ENCODE measurements at regions not wholly inside any gene's neighbourhood (a gene's known extent, or its start where the extent isn't known, plus 50 kb on each side); places are given as distances from the start of the nearest gene placed in this dataset.
A peak's percentile ranks its signal among the peaks of the same experiment; 100 is the strongest.

DNA sequence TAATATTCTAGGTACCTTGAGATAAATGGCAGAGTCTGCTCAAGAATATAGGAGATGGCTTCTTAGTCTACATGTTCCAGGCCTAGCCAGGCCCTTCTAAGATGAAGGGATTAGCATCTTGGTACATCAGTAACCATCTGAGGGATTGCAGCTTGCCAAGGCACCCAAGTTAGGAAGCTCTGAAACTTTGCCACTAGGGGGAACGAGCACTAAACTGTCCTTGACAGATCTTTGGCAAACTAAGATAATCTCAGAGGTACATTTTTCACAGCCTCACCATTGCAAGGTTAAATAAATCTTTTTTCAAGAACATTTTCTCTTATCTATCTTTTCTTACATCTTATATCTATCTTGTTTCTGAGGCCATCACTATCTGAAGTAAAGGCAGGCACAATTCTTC, 351.2 kb downstream of the RAP2B start:
- H3K9me1 ChIP-seq (replicated peaks; ENCODE audit: control insufficient read depth, extremely low read depth, insufficient read depth, low read length), result no peaks in the 10 kb centered on the region
- dilution Hi-C loops (cut with MboI; ENCODE audit: extremely low pct_ligation_motif_present, low sequenced_read_pairs), result no loop called here

DNA sequence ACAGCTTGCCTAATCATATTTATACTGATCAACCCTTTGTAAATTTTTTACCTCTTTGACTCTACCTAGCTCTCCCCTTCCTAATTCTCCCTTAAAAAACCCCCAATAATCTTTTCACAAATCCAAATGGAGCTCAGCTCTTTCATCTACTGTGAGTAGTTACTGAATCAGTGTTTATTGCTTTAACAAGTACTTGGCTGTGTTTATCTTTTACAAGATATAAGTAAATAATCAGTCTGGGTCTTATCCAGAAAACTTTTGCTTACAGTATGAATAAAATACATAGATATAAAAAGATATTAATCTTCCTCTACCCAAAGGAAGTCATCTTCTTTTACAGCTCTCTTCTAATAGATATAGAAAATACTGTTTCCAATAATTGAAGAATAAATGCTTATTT, 366.4 kb downstream of the RAP2B start:
- H4K20me1 ChIP-seq (replicated peaks; ENCODE audit: control insufficient read depth, extremely low read depth, insufficient read depth, low read length), result no peaks in the 10 kb centered on the region
- no peak overlapping the region for H3K27ac ChIP-seq (ENCODE audit: insufficient read depth, low read depth, low read length)
- H3K9me3 ChIP-seq (replicated peaks; ENCODE audit: control insufficient read depth, insufficient read depth, low read length), result no peaks in the 10 kb centered on the region
- intact Hi-C loops (cut with micrococcal nuclease), result no loop called here
- ChIA-PET POLR2A (no interaction called here), CTCF (interaction anchor here (0.9 to 1.4 kb wide), 2 partner anchors 9 to 16 kb away, joined by 3 read pairs; no protein-coding TSS in a partner anchor)
- no peaks in the 10 kb centered on the region for H3K9me1 ChIP-seq (replicated peaks; ENCODE audit: control insufficient read depth, extremely low read depth, insufficient read depth, low read length)
- no TSS peak for BruUV-seq (replicated peaks)
- no peak overlapping the region for H3K9ac ChIP-seq (replicated peaks; ENCODE audit: extremely low read depth, insufficient read depth, low read length)
- DNase-seq (ENCODE audit: low read depth, low spot score) (no peak), FAIRE-seq (no peak)
- no peaks in the 10 kb centered on the region for H3K79me2 ChIP-seq (ENCODE audit: control insufficient read depth, insufficient read depth, low read length)
- dilution Hi-C loops (cut with MboI; ENCODE audit: extremely low pct_ligation_motif_present, low sequenced_read_pairs), result no loop called here
- no peaks in the 10 kb centered on the region for H3K4me1 ChIP-seq (ENCODE audit: control insufficient read depth, extremely low read depth, insufficient read depth, low read length)
- no peak overlapping the region for H3K4me2 ChIP-seq (ENCODE audit: insufficient read depth, low read length)
- H3K27me3 ChIP-seq (ENCODE audit: control insufficient read depth in 2 of 2, insufficient read depth in 2 of 2, low read length in 2 of 2), result peaks cover 0 to 2% of the 10 kb centered on the region in 2 experiments
- no peak overlapping the region for H2AFZ ChIP-seq (ENCODE audit: low read depth, low read length)
- H3K36me3 ChIP-seq (ENCODE audit: control insufficient read depth in 2 of 2, extremely low read depth in 1 of 2, insufficient read depth in 2 of 2, low read length in 2 of 2), result no peaks in the 10 kb centered on the region
- H3K4me3 ChIP-seq (replicated peaks in 1 of 3; ENCODE audit: insufficient read depth in 1 of 3, low read depth in 1 of 3, low read length in 3 of 3), result no peak overlapping the region
- TF ChIP-seq, protein P1, sequence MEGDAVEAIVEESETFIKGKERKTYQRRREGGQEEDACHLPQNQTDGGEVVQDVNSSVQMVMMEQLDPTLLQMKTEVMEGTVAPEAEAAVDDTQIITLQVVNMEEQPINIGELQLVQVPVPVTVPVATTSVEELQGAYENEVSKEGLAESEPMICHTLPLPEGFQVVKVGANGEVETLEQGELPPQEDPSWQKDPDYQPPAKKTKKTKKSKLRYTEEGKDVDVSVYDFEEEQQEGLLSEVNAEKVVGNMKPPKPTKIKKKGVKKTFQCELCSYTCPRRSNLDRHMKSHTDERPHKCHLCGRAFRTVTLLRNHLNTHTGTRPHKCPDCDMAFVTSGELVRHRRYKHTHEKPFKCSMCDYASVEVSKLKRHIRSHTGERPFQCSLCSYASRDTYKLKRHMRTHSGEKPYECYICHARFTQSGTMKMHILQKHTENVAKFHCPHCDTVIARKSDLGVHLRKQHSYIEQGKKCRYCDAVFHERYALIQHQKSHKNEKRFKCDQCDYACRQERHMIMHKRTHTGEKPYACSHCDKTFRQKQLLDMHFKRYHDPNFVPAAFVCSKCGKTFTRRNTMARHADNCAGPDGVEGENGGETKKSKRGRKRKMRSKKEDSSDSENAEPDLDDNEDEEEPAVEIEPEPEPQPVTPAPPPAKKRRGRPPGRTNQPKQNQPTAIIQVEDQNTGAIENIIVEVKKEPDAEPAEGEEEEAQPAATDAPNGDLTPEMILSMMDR (IDR thresholded peaks at IDR 0.05; ENCODE audit: extremely low read depth in 1 of 2, insufficient read depth in 1 of 2, low read depth in 1 of 2, low read length in 2 of 2), result no peak
- no peak for TF ChIP-seq GATA2 (IDR thresholded peaks at IDR 0.05; ENCODE audit: insufficient read depth, insufficient read length, low read depth, low read length)
- TF ChIP-seq MYC (IDR thresholded peaks at IDR 0.05; ENCODE audit: low read depth, low read length), result no peak
- TF ChIP-seq POLR2A (IDR thresholded peaks at IDR 0.05; ENCODE audit: low read depth, low read length), result no peak
- TF ChIP-seq FOS (IDR thresholded peaks at IDR 0.05; ENCODE audit: borderline replicate concordance, insufficient read depth, low read length), result no peak
- no peak for TF ChIP-seq EZH2 (IDR thresholded peaks at IDR 0.05; ENCODE audit: borderline replicate concordance, low read depth, low read length, severe bottlenecking)
- TF ChIP-seq POLR2AphosphoS5 (IDR thresholded peaks at IDR 0.05; ENCODE audit: insufficient read depth, low read depth, low read length), result no peak
- TF ChIP-seq JUN (IDR thresholded peaks at IDR 0.05; ENCODE audit: borderline replicate concordance, insufficient read depth, insufficient read length, low read depth), result no peak
- TF ChIP-seq, protein P2, sequence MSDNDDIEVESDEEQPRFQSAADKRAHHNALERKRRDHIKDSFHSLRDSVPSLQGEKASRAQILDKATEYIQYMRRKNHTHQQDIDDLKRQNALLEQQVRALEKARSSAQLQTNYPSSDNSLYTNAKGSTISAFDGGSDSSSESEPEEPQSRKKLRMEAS (IDR thresholded peaks at IDR 0.05; ENCODE audit: insufficient read depth, insufficient read length), result no peak

More for the DNA sequence above, 351.2 kb downstream of the RAP2B start:
- intact Hi-C loops (cut with micrococcal nuclease), result loop anchor here (5.0 kb wide), 1 partner anchor 254 kb away; no protein-coding TSS in a partner anchor
- Histone ChIP-seq H2AFZ (ENCODE audit: low read depth, low read length) (no peak overlapping the region), H3K4me2 (ENCODE audit: insufficient read depth, low read length) (no peak overlapping the region), H3K79me2 (ENCODE audit: control insufficient read depth, insufficient read depth, low read length) (no peaks in the 10 kb centered on the region), H3K9me3 (replicated peaks; ENCODE audit: control insufficient read depth, insufficient read depth, low read length) (no peaks in the 10 kb centered on the region), H3K27me3 (ENCODE audit: control insufficient read depth in 2 of 2, insufficient read depth in 2 of 2, low read length in 2 of 2) (no peaks in the 10 kb centered on the region), H4K20me1 (replicated peaks; ENCODE audit: control insufficient read depth, extremely low read depth, insufficient read depth, low read length) (no peaks in the 10 kb centered on the region), H3K27ac (ENCODE audit: insufficient read depth, low read depth, low read length) (no peak overlapping the region), H3K36me3 (ENCODE audit: control insufficient read depth in 2 of 2, extremely low read depth in 1 of 2, insufficient read depth in 2 of 2, low read length in 2 of 2) (no peaks in the 10 kb centered on the region), H3K4me1 (ENCODE audit: control insufficient read depth, extremely low read depth, insufficient read depth, low read length) (no peaks in the 10 kb centered on the region), H3K9ac (replicated peaks; ENCODE audit: extremely low read depth, insufficient read depth, low read length) (no peak overlapping the region), H3K4me3 (replicated peaks in 1 of 3; ENCODE audit: insufficient read depth in 1 of 3, low read depth in 1 of 3, low read length in 3 of 3) (no peak overlapping the region)
- CTCF ChIA-PET, result interaction anchor here (0.6 to 1.5 kb wide), 16 partner anchors 11 to 505 kb away, joined by 3 to 6 read pairs (median 3); no protein-coding TSS in a partner anchor
- POLR2A ChIA-PET, result no interaction called here
- BruUV-seq (replicated peaks), result no TSS peak
- DNase-seq (ENCODE audit: low read depth, low spot score) (peak; percentile 34), FAIRE-seq (peak; percentile 56)
- TF ChIP-seq POLR2AphosphoS5 (IDR thresholded peaks at IDR 0.05; ENCODE audit: insufficient read depth, low read depth, low read length), result no peak
- TF ChIP-seq, protein P1 (IDR thresholded peaks at IDR 0.05; ENCODE audit: extremely low read depth in 1 of 2, insufficient read depth in 1 of 2, low read depth in 1 of 2, low read length in 2 of 2), result peak; percentile 15 to 36
